ENCODE measurements at regions not wholly inside any gene's neighbourhood (a gene's known extent, or its start where the extent isn't known, plus 50 kb on each side); places are given as distances from the start of the nearest gene placed in this dataset.

GRCh38 chr2:234313558-234313957 lies 183.3 kb downstream of the ARL4C start:
- FAIRE-seq (no peak), DNase-seq (ENCODE audit: low spot score in 2 of 2) (no peak)

DNA sequence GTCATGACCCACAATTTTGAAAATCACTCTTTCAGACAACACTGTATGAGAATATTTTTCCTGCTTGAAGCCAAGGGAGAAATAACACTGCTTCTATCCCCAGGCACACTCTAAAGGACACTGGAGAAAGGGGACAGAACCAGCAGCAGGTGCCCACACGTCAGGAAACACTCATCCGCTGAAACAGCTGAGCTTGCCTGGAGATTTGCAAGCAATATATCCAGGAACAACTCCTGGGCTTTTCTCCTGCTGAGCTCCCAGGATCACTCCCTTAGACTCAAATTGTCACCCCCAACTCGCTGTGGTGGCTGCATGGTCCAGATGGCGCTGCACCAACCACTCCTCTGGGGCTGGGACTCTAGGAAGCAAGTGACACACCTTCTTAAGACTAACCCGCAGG lies 186.7 kb downstream of the ARL4C start:
- no peak for DNase-seq (ENCODE audit: low spot score in 2 of 2)
- no peak for FAIRE-seq

DNA sequence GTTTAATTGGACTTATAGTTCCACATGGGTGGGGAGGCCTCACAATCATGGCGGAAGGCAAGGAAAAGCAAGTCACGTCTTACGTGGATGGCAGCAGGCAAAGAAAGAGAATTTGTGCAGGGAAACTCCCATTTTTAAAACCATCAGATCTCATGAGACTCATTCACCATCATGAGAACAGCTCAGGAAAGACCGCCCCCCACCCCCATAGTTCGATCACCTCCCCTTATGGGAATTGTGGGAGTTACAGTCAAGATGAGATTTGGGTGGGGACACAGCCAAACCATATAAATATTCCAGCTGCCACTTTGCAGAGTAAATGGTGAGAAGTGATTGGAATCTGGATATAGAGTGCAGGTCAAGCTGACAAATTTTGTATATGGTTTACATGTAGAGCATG lies 187.4 kb downstream of the ARL4C start:
- FAIRE-seq: no peak

DNA sequence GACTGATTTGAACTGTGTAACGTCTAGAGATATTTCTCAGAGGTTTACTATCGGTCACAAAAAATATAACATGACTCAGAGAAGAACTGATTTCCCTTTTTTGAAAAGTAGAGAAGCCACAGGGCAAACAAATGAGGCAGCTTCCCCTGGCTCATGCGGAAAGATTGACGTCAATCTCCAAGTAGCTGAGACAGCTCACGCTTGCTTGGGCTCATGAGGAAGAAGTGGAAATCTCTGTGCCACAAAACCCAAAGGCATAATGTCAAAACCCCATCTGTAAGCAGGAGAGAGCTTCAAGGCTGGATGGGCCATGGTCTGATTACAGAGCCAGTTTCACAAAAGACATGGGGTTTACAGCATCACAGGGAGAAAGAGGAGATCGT lies 188.1 kb downstream of the ARL4C start:
- DNase-seq (ENCODE audit: low spot score in 2 of 2) (no peak), FAIRE-seq (no peak)

More for the DNA sequence above, 187.4 kb downstream of the ARL4C start:
- no peak for DNase-seq (ENCODE audit: low spot score in 2 of 2)

DNA sequence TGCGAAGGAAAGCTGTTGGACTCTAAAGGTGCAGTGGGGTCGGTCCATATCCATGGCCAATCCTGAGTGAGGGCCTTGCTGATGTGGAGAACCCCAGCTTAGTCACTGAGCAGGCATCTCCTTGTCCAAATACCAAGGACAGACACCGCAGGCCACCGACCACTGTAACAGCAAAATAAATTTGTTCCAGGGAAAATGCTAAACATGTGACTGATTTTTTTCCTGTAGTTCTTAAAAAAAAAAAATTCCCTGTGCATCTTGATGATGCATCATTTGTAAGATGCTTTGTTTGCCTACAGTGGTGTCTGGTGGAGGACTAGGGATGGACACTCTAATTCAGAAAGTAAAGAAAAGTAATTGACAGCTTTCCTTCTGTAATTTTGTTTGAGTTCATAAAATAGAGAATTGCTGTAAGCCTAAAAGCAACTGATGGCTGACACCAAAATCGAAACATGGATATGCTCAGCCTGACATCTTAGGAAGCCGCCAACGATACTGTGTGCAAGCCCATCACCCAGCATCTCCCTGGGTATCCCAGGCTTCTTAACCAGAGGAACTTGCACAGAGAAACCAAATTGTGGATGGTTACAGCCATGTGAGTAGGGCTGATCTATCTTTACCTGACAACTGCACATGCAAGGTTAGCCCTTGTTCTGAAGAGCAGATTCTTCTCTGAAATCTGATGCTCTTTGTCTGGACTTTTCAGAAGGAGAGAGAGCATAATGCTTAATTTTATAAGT lies 188.6 kb downstream of the ARL4C start:
- FAIRE-seq (no peak), DNase-seq (ENCODE audit: low spot score in 2 of 2) (no peak)

- FAIRE-seq: no peak
- DNase-seq (ENCODE audit: low spot score in 2 of 2): no peak
Observed at GRCh38 chr2:234307322-234307961, 189.4 kb downstream of the ARL4C start.

- no peak for DNase-seq (ENCODE audit: low spot score in 2 of 2)
- FAIRE-seq: no peak
Observed at GRCh38 chr2:234306426-234307173, 190.3 kb downstream of the ARL4C start.

GRCh38 chr2:234305846-234306245 lies 191.0 kb downstream of the ARL4C start:
- no peak for DNase-seq (ENCODE audit: low spot score in 2 of 2)
- FAIRE-seq: no peak

GRCh38 chr2:234304950-234305349 lies 191.9 kb downstream of the ARL4C start:
- no peak for DNase-seq (ENCODE audit: low spot score in 2 of 2)
- FAIRE-seq: no peak

DNA sequence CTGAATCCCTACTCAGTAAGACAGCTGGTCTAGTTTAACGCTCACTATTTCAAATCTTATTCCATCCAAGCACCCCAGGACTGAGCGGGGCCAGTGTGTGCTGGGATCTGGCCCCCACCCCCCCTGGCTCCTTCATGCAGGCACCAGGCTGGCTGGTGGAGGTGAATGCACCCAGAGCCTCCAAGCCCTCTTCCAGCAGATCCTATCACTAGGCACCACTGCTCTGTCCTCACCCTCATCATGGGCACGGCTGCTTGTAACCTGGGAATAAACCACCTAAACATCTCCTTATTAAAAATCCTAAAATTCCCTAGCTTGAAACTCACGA lies 194.3 kb downstream of the ARL4C start:
- DNase-seq (ENCODE audit: low spot score in 2 of 2) (no peak), FAIRE-seq (no peak)

DNA sequence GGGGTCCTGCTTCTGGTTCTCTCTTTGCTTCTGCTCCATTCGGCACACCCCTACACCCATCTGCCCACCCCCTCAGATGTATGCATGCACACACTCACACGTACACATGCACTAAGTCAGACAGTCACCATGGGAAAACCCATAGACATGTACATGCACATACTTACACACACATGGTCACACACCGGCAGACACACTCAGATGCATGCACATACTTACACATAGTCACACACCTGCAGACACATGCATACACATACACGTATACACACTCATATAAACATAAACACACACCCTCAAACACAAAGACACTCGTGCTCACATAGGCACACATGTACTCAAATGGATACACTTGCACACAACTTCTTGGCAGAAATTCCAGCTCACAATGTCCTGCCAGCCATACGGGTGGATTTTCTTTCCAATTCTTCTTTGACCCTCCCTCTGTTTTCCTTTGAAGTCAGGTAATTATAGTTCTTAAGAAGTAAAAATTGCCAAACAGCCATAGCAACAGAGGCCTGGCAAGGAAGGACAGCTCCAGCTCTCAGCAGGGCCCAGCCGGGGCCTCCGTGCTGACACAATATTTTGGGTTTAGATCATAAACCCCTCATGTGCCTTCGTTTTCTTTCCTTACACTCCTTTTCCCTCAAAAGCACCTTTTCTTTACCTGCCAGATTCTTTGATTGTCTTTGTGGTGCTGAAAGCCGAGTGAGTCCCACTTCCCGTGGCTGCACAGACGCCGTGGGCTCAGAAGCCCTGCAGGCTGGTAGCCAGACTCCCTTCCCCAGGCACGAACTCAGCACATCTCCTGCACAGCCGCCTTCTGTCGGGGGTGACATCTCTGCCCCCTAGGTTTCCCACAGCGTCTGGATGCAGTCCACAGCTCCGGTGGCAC lies 195.7 kb downstream of the ARL4C start:
- FAIRE-seq: no peak

DNA sequence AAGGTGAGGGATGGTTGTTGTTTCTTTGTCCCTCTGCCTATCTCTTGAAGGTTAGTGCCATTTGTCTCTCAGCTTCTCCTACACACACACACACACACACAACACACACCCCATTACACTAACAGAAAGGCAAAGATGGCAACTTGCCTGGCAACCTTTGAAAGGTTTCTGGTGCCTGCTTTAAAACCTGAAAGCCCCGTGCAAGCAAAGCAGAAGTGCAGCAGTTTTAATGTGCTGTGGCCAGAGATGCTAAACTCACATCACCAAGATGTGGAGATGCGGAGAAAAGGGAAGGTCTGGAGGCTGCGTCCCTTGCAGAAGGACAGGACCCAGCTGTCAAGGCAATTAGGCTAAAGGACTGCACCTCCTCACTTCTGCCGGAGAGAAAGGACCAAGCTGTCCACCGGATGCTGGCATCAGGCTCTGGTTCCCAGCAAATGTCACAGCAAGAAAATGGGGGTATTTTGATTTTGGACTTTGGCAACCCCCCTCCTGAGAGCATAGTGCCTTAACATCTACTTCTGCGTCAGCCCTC lies 196.4 kb downstream of the ARL4C start:
- FAIRE-seq (no peak), DNase-seq (ENCODE audit: low spot score in 2 of 2) (no peak)

More for the DNA sequence above, 195.7 kb downstream of the ARL4C start:
- DNase-seq (ENCODE audit: low spot score in 2 of 2): no peak

DNA sequence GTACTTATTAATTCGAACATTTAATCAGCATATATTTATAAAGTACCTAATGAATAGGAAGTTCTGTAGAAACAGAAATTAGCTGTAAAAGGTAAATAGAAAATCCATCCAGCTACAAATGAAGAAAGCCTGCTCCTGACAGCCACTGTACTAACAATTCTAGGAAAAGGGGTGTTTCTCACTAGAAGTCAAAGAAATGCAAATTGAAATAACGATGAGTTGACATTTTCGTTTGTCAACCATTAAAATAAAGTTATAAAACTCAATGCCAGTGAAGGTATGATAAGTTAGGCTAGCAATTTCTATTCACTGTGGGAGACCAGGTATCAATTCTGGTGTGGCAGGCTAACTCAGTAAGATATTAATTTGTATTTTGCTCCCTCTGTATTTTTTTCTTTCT lies 198.0 kb downstream of the ARL4C start:
- DNase-seq (ENCODE audit: low spot score in 2 of 2) (no peak), FAIRE-seq (no peak)

GRCh38 chr2:234296991-234297390 lies 199.9 kb downstream of the ARL4C start:
- FAIRE-seq (no peak), DNase-seq (ENCODE audit: low spot score in 2 of 2) (no peak)

GRCh38 chr2:234293973-234294372 lies 202.9 kb downstream of the ARL4C start:
- DNase-seq (ENCODE audit: low spot score in 2 of 2) (no peak), FAIRE-seq (no peak)

GRCh38 chr2:234292962-234293243 lies 204.0 kb downstream of the ARL4C start:
- FAIRE-seq: no peak
- no peak for DNase-seq (ENCODE audit: low spot score in 2 of 2)

DNA sequence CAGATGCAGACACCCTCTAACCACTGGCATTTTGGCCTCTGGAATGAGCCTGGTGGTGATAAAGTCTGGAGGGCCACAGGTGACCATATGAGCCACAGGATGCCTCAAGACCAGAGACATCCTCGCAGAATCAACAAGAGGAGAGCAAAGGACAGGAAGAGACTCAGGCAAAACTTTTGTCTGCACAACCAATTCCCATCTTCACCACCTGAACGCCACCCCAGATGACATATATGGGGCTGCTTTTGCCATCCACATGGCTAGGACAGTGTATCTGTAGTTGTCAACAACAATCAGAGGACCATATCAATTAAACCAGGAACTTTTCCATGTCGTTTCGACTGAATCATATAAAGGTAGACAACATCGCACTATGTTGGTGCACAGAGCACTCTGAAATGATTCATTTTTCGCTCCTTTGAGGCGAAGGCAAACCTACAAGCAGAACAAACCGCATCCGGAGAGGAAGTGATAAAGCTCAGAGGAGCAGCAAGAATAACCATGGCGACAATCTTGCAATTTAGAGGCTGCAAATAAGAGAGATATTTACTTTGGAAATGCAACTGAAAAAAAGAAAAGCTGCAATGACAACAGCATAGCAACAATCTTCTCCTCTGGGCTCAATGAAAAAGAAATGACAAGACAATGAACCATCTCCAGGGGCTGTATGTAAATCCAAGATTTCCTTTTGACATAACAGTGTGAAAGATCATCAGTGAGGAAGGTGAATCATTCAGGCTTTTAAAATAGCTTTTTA lies 204.5 kb downstream of the ARL4C start:
- FAIRE-seq: no peak
- DNase-seq (ENCODE audit: low spot score in 2 of 2): no peak

DNA sequence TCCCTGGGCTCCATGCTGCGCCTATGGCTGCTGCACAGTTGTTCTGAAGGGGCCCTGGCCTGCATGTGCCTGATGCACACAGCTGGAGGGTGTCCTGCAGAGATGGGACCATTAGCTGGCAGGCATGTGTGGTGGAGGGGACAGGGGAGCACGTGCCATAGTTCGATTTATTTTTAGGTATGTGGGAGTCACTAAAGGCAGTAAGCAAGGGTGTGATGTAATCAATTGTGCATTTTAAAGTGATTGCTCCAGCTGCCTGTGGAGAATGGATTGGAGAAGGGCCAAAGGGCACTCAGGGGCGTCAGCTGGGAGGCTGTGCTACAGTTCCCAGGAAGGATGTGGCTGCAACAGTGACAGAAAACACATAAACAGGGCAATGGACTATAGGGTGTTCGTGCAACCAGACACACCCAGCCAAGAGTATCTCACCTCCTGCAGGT lies 205.1 kb downstream of the ARL4C start:
- FAIRE-seq (no peak), DNase-seq (ENCODE audit: low spot score in 2 of 2) (no peak)

GRCh38 chr2:234290671-234291070 lies 206.2 kb downstream of the ARL4C start:
- DNase-seq (ENCODE audit: low spot score in 2 of 2) (no peak), FAIRE-seq (no peak)
